Neural crest cell (in vitro differentiated cells): ENCODE measurements at regions not wholly inside any gene's neighbourhood (a gene's known extent, or its start where the extent isn't known, plus 50 kb on each side); places are given as distances from the start of the nearest gene placed in this dataset.

Source experiments
- DNase-seq: peaks from one replicate; pipeline ENCODE4 v3.0.0; 2021; ENCODE audit warnings: low read depth, mixed read lengths, low spot score
- H3K27ac Mint-ChIP-seq: one replicate; pipeline ENCODE4 v1.8.0; 2021; ENCODE audit warnings: mild to moderate bottlenecking, mixed read lengths; ENCODE audit not compliant: unreplicated experiment
- H3K27me3 Mint-ChIP-seq: 2 replicates; pipeline ENCODE4 v1.8.0; 2021; ENCODE audit warnings: low read depth, mild to moderate bottlenecking, mixed read lengths
- H3K36me3 Mint-ChIP-seq: 2 replicates; pipeline ENCODE4 v1.8.0; 2021; ENCODE audit warnings: low read depth, mild to moderate bottlenecking, mixed read lengths
- H3K4me1 Mint-ChIP-seq: 2 replicates; pipeline ENCODE4 v1.8.0; 2021; ENCODE audit warnings: mixed read lengths
- H3K4me3 Mint-ChIP-seq: one replicate; pipeline ENCODE4 v1.8.0; 2021; ENCODE audit warnings: mild to moderate bottlenecking, mixed read lengths
- H3K9me3 Mint-ChIP-seq: 2 replicates; pipeline ENCODE4 v1.8.0; 2021; ENCODE audit warnings: mixed read lengths
- TF ChIP-seq, protein P1 (sequence below): fragments of 200-600 bp; sonication (generic); conservative IDR thresholded peaks from 2 replicates; pipeline ENCODE4 v1.5.0; 2021; ENCODE audit warnings: antibody characterized with exemption, mild to moderate bottlenecking

DNA sequence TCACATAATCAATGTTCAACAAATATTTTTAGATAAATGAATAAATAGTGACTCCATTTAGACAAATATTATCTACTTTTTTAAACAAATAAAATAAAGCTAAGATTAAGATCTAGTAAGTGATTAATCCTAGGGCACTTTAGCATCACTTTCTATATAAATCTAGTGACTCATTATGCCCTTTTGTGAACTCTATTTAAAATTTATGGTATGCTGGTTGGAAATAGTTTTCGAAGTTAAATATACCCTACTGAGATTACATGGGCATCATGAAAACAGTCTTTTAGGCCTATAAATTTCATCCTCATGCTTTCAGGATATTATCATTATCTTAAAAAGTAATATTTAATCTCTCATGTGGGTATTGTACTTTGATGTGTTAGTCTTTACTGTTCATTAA lies 140.4 kb upstream of the UFL1 start:
- Mint-ChIP-seq H3K36me3 (no peaks in the 10 kb centered on the region), H3K27me3 (no peaks in the 10 kb centered on the region), H3K27ac (no peak overlapping the region), H3K9me3 (peaks cover 3% of the 10 kb centered on the region), H3K4me1 (no peaks in the 10 kb centered on the region), H3K4me3 (no peak overlapping the region)
- TF ChIP-seq, protein P1, sequence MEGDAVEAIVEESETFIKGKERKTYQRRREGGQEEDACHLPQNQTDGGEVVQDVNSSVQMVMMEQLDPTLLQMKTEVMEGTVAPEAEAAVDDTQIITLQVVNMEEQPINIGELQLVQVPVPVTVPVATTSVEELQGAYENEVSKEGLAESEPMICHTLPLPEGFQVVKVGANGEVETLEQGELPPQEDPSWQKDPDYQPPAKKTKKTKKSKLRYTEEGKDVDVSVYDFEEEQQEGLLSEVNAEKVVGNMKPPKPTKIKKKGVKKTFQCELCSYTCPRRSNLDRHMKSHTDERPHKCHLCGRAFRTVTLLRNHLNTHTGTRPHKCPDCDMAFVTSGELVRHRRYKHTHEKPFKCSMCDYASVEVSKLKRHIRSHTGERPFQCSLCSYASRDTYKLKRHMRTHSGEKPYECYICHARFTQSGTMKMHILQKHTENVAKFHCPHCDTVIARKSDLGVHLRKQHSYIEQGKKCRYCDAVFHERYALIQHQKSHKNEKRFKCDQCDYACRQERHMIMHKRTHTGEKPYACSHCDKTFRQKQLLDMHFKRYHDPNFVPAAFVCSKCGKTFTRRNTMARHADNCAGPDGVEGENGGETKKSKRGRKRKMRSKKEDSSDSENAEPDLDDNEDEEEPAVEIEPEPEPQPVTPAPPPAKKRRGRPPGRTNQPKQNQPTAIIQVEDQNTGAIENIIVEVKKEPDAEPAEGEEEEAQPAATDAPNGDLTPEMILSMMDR, result no peak
- DNase-seq, result no peak

DNA sequence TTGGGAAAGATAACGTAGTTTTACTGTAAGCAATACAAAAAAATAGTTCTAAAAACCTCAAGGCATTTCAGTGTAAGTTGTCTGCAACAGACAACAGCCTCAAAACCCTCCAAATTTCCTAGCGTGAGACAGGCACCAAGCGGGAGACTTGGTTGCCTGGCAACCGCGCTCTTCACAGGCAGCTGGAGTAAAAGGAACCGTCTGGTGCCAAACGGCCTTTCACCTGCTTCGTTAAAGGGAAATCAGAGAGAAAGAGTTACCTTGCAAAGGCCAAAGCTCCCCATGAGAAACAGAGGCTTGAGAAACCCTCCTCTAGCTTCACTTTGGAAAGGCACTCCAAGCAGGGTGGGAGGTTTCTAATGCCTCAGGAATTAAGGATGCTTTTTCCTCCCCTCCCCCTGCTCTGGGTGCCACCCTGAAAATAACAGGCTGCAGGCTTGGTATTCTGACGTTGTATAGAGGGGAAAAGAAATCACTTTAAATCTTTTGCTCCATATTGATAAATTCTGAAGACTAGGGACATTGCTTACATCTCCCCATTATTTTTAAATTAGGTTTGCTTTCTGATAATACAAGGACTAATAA lies 129.7 kb upstream of the UFL1 start:
- TF ChIP-seq, protein P1, result no peak
- H3K27ac Mint-ChIP-seq, result no peak overlapping the region
- no peaks in the 10 kb centered on the region for H3K36me3 Mint-ChIP-seq
- peak overlapping the region; percentile 29 for H3K4me3 Mint-ChIP-seq
- H3K27me3 Mint-ChIP-seq, result no peaks in the 10 kb centered on the region
- peaks cover 7% of the 10 kb centered on the region for H3K4me1 Mint-ChIP-seq
- DNase-seq, result peak; percentile 20
- no peaks in the 10 kb centered on the region for H3K9me3 Mint-ChIP-seq

DNA sequence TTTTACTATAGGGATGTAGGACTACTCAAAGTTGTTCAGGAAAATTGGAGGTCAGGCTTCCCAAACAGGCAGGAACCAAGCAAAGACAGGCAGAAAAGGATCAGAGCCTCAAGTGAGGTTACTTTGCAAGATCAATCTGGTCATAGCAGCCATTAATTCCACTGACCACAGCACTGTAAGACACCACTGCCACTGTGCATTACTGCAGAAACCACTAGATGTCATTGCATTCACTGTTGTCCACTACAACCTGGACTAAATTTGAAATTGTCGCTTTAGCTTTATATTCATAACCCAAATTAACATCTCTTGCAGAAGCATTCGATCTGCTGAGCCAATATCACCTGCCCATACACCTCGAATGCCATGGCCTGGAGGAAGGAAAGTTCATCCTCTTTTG lies 126.9 kb upstream of the UFL1 start:
- TF ChIP-seq, protein P1, result peak; percentile 51
- no peak overlapping the region for H3K27ac Mint-ChIP-seq
- no peak for DNase-seq
- H3K27me3 Mint-ChIP-seq, result no peaks in the 10 kb centered on the region
- peaks cover 7% of the 10 kb centered on the region for H3K4me1 Mint-ChIP-seq
- H3K9me3 Mint-ChIP-seq, result no peaks in the 10 kb centered on the region
- H3K36me3 Mint-ChIP-seq, result no peaks in the 10 kb centered on the region
- H3K4me3 Mint-ChIP-seq, result no peak overlapping the region

DNA sequence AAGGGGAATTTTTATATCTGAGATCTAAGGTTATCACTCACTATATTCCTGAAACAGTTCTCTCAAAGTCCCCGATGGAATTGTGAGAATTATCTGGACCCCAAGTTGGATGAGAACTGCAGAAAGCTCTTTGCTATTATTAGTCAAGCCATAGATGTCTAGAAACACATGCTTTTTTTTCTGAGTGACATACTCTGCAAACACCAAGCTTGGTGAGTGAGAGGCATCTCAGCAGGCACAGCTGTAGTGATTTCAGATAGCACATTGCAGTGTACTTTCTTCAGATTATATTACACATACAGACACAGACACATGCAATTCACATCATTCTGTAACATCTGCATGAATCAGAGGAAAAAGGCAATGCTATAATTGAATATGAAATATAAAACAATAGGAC lies 111.1 kb upstream of the UFL1 start:
- no peak for DNase-seq
- TF ChIP-seq, protein P1, result no peak
- H3K9me3 Mint-ChIP-seq, result no peaks in the 10 kb centered on the region
- H3K27me3 Mint-ChIP-seq, result no peaks in the 10 kb centered on the region
- no peaks in the 10 kb centered on the region for H3K4me1 Mint-ChIP-seq
- no peak overlapping the region for H3K4me3 Mint-ChIP-seq
- H3K36me3 Mint-ChIP-seq, result no peaks in the 10 kb centered on the region
- H3K27ac Mint-ChIP-seq, result no peak overlapping the region

DNA sequence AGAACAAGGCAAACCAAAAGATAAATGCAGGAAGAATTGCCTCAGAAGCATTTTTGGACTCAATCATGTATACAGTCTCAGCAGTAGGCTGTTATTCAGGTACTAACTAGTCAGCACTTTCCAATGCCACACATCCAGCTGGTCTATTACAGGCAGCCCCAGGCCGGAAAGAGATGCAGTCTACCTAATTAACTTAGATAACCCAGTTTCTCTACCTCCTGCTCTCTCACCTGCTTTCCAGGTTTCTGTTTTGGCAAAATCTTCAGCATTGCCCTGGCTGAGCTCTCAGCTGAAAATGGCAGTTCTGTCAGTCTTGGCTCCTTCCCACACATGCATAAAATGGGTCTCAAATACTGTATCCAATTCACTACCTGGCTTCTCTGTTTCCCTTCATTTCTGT lies 101.3 kb upstream of the UFL1 start:
- Mint-ChIP-seq H3K36me3 (no peaks in the 10 kb centered on the region), H3K4me3 (no peak overlapping the region), H3K9me3 (peaks cover 5% of the 10 kb centered on the region), H3K27me3 (no peaks in the 10 kb centered on the region), H3K27ac (no peak overlapping the region), H3K4me1 (no peaks in the 10 kb centered on the region)
- no peak for DNase-seq
- TF ChIP-seq, protein P1, result no peak
